HCT116 (cell line): ENCODE measurements at regions not wholly inside any gene's neighbourhood (a gene's known extent, or its start where the extent isn't known, plus 50 kb on each side); places are given as distances from the start of the nearest gene placed in this dataset.

Experiments
- ATAC-seq: fragments of 200-7000 bp; cut with Tn5 transposase; 2 replicates; pipeline ENCODE4 v1.9.1; 2020; ENCODE audit warnings: mild to moderate bottlenecking, moderate library complexity
- BruUV-seq: library from RNA; stranded (reverse); fragments of 400-500 nt; replicated peaks from 2 replicates; lab custom pipeline; 2021; lab: Mats Ljungman, UMichigan
- CTCF ChIA-PET: fragments of 300-600 bp; sonication (Branson Sonifier 250); formaldehyde crosslinking; loops from one replicate; lab custom pipeline; 2021; ENCODE audit warnings: antibody characterized with exemption; lab: Charles Lee
- POLR2A ChIA-PET: fragments of 300-600, 350-600 bp; sonication (Branson Sonifier 250); formaldehyde crosslinking; loops from one replicate; lab custom pipeline; 2021; ENCODE audit warnings: antibody characterized with exemption; lab: Charles Lee
- RAD21 ChIA-PET, 2 experiments: fragments of 300-600 bp; sonication (Branson Sonifier 250); formaldehyde crosslinking; loops; one replicate each; lab custom pipeline; 2023; ENCODE audit warnings: low total read pairs in 2 of 2; ENCODE audit not compliant: uncharacterized antibody in 2 of 2, unreplicated experiment in 2 of 2, low non-redundant PET in 1 of 2; lab: Charles Lee
- DNase-seq: peaks from one replicate; pipeline ENCODE4 v3.0.0-alpha.2; 2010; ENCODE audit warnings: low read depth, low spot score
- H2AFZ ChIP-seq: fragments of 200-600 bp; shearing (Covaris generic), sonication (generic); 2 replicates; pipeline ENCODE4 v1.6.1; 2017; ENCODE audit warnings: low read depth, mixed run types, mixed read lengths, antibody characterized with exemption, low read length; ENCODE audit not compliant: poor library complexity, severe bottlenecking
- H3K27ac ChIP-seq: 2 replicates; pipeline ENCODE4 v1.5.1; 2012; ENCODE audit warnings: low read depth, low read length
- H3K27me3 ChIP-seq: fragments of 200-600 bp; sonication (generic); 2 replicates; pipeline ENCODE4 v1.6.1; 2016; ENCODE audit warnings: mixed run types, low read length, mixed read lengths; ENCODE audit not compliant: insufficient read depth
- H3K36me3 ChIP-seq, 2 experiments: fragments of 200-500 bp in 1 of 2; fragments of 200-600 bp in 1 of 2; sonication (Bioruptor generic) in 1 of 2; sonication (generic) in 1 of 2; 2 replicates each; pipeline versions ENCODE4 v1.5.1 to v1.6.1; 2014 to 2016; ENCODE audit warnings: low read length in 2 of 2, inconsistent platforms in 1 of 2, mixed read lengths in 1 of 2, mixed run types in 1 of 2; ENCODE audit not compliant: insufficient read depth in 2 of 2, control insufficient read depth in 1 of 2
- H3K4me1 ChIP-seq, 2 experiments: fragments of 200-600 bp in 1 of 2; sonication (generic) in 1 of 2; 2 replicates each; pipeline versions ENCODE4 v1.5.1 to v1.6.1; 2012 to 2017; ENCODE audit warnings: low read length in 2 of 2, inconsistent platforms in 1 of 2, mild to moderate bottlenecking in 1 of 2, mixed read lengths in 1 of 2, mixed run types in 1 of 2, moderate library complexity in 1 of 2; ENCODE audit not compliant: insufficient read depth in 2 of 2, control insufficient read depth in 1 of 2
- H3K4me2 ChIP-seq: fragments of 200-600 bp; sonication (generic); 2 replicates; pipeline ENCODE4 v1.6.1; 2017; ENCODE audit warnings: mixed run types, low read length, mixed read lengths
- H3K4me3 ChIP-seq, 2 experiments: fragments of 200-600 bp in 1 of 2; sonication (generic) in 1 of 2; replicated peaks in 1 of 2; 2 replicates each; pipeline ENCODE4 v1.5.1; 2011 to 2016; ENCODE audit warnings: low read length in 2 of 2, control low read depth in 1 of 2, low read depth in 1 of 2, mild to moderate bottlenecking in 1 of 2, mixed read lengths in 1 of 2, mixed run types in 1 of 2
- H3K79me2 ChIP-seq: fragments of 200-600 bp; sonication (generic); 2 replicates; pipeline ENCODE4 v1.6.1; 2017; ENCODE audit warnings: mild to moderate bottlenecking, mixed run types, low read length, moderate library complexity, mixed read lengths; ENCODE audit not compliant: insufficient read depth
- H3K9ac ChIP-seq: fragments of 200-600 bp; sonication (generic); 2 replicates; pipeline ENCODE4 v1.6.1; 2016; ENCODE audit warnings: low read length, mixed read lengths
- H3K9me2 ChIP-seq: fragments of 200-600 bp; sonication (generic), shearing (Covaris generic); 2 replicates; pipeline ENCODE4 v1.6.1; 2017; ENCODE audit warnings: mixed run types, mild to moderate bottlenecking, moderate library complexity; ENCODE audit not compliant: insufficient read depth
- H3K9me3 ChIP-seq, 2 experiments: fragments of 200-500 bp in 1 of 2; fragments of 200-600 bp in 1 of 2; sonication (Bioruptor generic) in 1 of 2; sonication (generic) in 1 of 2; 2 replicates each; pipeline ENCODE4 v1.6.1; 2014 to 2017; ENCODE audit warnings: low read length in 2 of 2, mixed read lengths in 2 of 2, inconsistent platforms in 1 of 2, low read depth in 1 of 2, mild to moderate bottlenecking in 1 of 2, mixed run types in 1 of 2, moderate library complexity in 1 of 2; ENCODE audit not compliant: control insufficient read depth in 1 of 2, insufficient read depth in 1 of 2
- H4K20me1 ChIP-seq: fragments of 200-600 bp; sonication (generic), shearing (Covaris generic); 2 replicates; pipeline ENCODE4 v1.6.1; 2017; ENCODE audit warnings: mixed run types, mild to moderate bottlenecking, moderate library complexity; ENCODE audit not compliant: insufficient read depth
- CBX3 ChIP-seq: IDR thresholded peaks from 2 replicates; pipeline ENCODE4 v1.6.1; 2012; ENCODE audit warnings: low read depth
- ELF1 ChIP-seq: IDR thresholded peaks from 2 replicates; pipeline ENCODE4 v1.6.1; 2012; ENCODE audit warnings: low read depth, borderline replicate concordance
- EZH2phosphoT487 ChIP-seq: fragments of 200-600 bp; IDR thresholded peaks from 2 replicates; pipeline ENCODE4 v1.6.1; 2018; ENCODE audit warnings: antibody characterized with exemption, borderline replicate concordance
- FOSL1 ChIP-seq: IDR thresholded peaks from 2 replicates; pipeline ENCODE4 v1.6.1; 2012; ENCODE audit warnings: low read depth
- JUND ChIP-seq: IDR thresholded peaks from 2 replicates; pipeline ENCODE4 v1.6.1; 2012
- POLR2A ChIP-seq: IDR thresholded peaks from 2 replicates; pipeline ENCODE4 v1.7.0; 2011; ENCODE audit warnings: borderline replicate concordance; ENCODE audit not compliant: insufficient read depth, insufficient read length; ENCODE audit errors: extremely low read depth
- SIN3A ChIP-seq: IDR thresholded peaks from 2 replicates; pipeline ENCODE4 v1.6.1; 2012; ENCODE audit warnings: low read depth
- SP1 ChIP-seq: IDR thresholded peaks from 2 replicates; pipeline ENCODE4 v1.6.1; 2012; ENCODE audit warnings: low read depth
- ZFX ChIP-seq: fragments of 450-650 bp; IDR thresholded peaks from 2 replicates; pipeline ENCODE4 v1.6.1; 2017
- intact Hi-C: fragments of 100-400 bp; cut with micrococcal nuclease; formaldehyde crosslinking; loops from 2 replicates; pipeline ENCODE4 v1.10.0; 2022
- TF ChIP-seq, protein P1 (sequence below): IDR thresholded peaks from 2 replicates; pipeline ENCODE4 v1.6.1; 2012; ENCODE audit warnings: low read depth

GRCh38 chr6:109255087-109255486 is 127.2 kb downstream of the CD164 start:
- Histone ChIP-seq H3K9me3 (no peaks in the 10 kb centered on the region), H3K27me3 (no peaks in the 10 kb centered on the region), H3K27ac (no peak overlapping the region), H4K20me1 (no peaks in the 10 kb centered on the region), H3K36me3 (no peaks in the 10 kb centered on the region), H3K79me2 (no peaks in the 10 kb centered on the region), H3K4me2 (no peak overlapping the region), H3K9ac (no peak overlapping the region), H2AFZ (no peak overlapping the region), H3K9me2 (no peaks in the 10 kb centered on the region), H3K4me1 (no peaks in the 10 kb centered on the region), H3K4me3 (no peak overlapping the region)
- DNase-seq (no peak), ATAC-seq (no peak)
- intact Hi-C loops: no loop called here
- ChIA-PET POLR2A (no interaction called here), CTCF (no interaction called here), RAD21 (no interaction called here)
- TF ChIP-seq JUND (no peak), EZH2phosphoT487 (no peak), CBX3 (no peak), POLR2A (no peak), ELF1 (no peak), ZFX (no peak), SIN3A (no peak), FOSL1 (no peak), SP1 (no peak)
- TF ChIP-seq, protein P1, sequence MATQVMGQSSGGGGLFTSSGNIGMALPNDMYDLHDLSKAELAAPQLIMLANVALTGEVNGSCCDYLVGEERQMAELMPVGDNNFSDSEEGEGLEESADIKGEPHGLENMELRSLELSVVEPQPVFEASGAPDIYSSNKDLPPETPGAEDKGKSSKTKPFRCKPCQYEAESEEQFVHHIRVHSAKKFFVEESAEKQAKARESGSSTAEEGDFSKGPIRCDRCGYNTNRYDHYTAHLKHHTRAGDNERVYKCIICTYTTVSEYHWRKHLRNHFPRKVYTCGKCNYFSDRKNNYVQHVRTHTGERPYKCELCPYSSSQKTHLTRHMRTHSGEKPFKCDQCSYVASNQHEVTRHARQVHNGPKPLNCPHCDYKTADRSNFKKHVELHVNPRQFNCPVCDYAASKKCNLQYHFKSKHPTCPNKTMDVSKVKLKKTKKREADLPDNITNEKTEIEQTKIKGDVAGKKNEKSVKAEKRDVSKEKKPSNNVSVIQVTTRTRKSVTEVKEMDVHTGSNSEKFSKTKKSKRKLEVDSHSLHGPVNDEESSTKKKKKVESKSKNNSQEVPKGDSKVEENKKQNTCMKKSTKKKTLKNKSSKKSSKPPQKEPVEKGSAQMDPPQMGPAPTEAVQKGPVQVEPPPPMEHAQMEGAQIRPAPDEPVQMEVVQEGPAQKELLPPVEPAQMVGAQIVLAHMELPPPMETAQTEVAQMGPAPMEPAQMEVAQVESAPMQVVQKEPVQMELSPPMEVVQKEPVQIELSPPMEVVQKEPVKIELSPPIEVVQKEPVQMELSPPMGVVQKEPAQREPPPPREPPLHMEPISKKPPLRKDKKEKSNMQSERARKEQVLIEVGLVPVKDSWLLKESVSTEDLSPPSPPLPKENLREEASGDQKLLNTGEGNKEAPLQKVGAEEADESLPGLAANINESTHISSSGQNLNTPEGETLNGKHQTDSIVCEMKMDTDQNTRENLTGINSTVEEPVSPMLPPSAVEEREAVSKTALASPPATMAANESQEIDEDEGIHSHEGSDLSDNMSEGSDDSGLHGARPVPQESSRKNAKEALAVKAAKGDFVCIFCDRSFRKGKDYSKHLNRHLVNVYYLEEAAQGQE: no peak
- BruUV-seq: no TSS peak
